SHP77 treated with DMSO at 0.1 percent for 48 hours (cell line): ENCODE measurements at regions not wholly inside any gene's neighbourhood (a gene's known extent, or its start where the extent isn't known, plus 50 kb on each side); places are given as distances from the start of the nearest gene placed in this dataset.

ENCODE experiments used
- DNase-seq: peaks from one replicate; lab custom pipeline; 2025; lab: John Stamatoyannopoulos, UW

GRCh38 chr10:1874533-1874932, 137.2 kb upstream of the ADARB2 start:
- no peak for DNase-seq

- no peak for DNase-seq
Observed at GRCh38 chr10:1873661-1874315, 136.5 kb upstream of the ADARB2 start.

- DNase-seq, result no peak
Observed at GRCh38 chr10:1872151-1872726, 134.9 kb upstream of the ADARB2 start.

GRCh38 chr10:1870491-1870890, 133.2 kb upstream of the ADARB2 start:
- DNase-seq, result no peak

- DNase-seq, result no peak
Observed at GRCh38 chr10:1869861-1870260, 132.5 kb upstream of the ADARB2 start.

- DNase-seq, result peak; percentile 3
Observed at GRCh38 chr10:1860351-1860750, 123.0 kb upstream of the ADARB2 start.

GRCh38 chr10:1858547-1858946, 121.2 kb upstream of the ADARB2 start:
- DNase-seq, result no peak

- DNase-seq, result no peak
Observed at GRCh38 chr10:1858048-1858447, 120.7 kb upstream of the ADARB2 start.

- no peak for DNase-seq
Observed at GRCh38 chr10:1855911-1856310, 118.6 kb upstream of the ADARB2 start.

- no peak for DNase-seq
Observed at GRCh38 chr10:1854271-1854670, 116.9 kb upstream of the ADARB2 start.

GRCh38 chr10:1853801-1854200, 116.5 kb upstream of the ADARB2 start:
- DNase-seq, result no peak

- DNase-seq, result no peak
Observed at GRCh38 chr10:1852841-1853240, 115.5 kb upstream of the ADARB2 start.

GRCh38 chr10:1851762-1852161, 114.4 kb upstream of the ADARB2 start:
- no peak for DNase-seq

GRCh38 chr10:1850971-1851527, 113.7 kb upstream of the ADARB2 start:
- DNase-seq, result no peak

GRCh38 chr10:1847361-1847760, 110.0 kb upstream of the ADARB2 start:
- no peak for DNase-seq

GRCh38 chr10:1846032-1846431, 108.7 kb upstream of the ADARB2 start:
- no peak for DNase-seq

- no peak for DNase-seq
Observed at GRCh38 chr10:1841759-1842158, 104.4 kb upstream of the ADARB2 start.

- DNase-seq, result no peak
Observed at GRCh38 chr10:1829712-1830111, 92.4 kb upstream of the ADARB2 start.

- DNase-seq, result no peak
Observed at GRCh38 chr10:1824928-1825327, 87.6 kb upstream of the ADARB2 start.

GRCh38 chr10:1814556-1814955, 77.2 kb upstream of the ADARB2 start:
- DNase-seq, result no peak

GRCh38 chr10:1809139-1809741, 71.9 kb upstream of the ADARB2 start:
- DNase-seq, result no peak

- DNase-seq, result no peak
Observed at GRCh38 chr10:1807924-1808323, 70.6 kb upstream of the ADARB2 start.

GRCh38 chr10:1807196-1807595, 69.9 kb upstream of the ADARB2 start:
- DNase-seq, result no peak
